GM23338 (cell line): ENCODE measurements at regions not wholly inside any gene's neighbourhood (a gene's known extent, or its start where the extent isn't known, plus 50 kb on each side); places are given as distances from the start of the nearest gene placed in this dataset.

Source experiments
- ATAC-seq: fragments of 200-7000 bp; cut with Tn5 transposase; 3 replicates; pipeline ENCODE4 v1.9.1; 2020
- DNase-seq: peaks from one replicate; pipeline ENCODE4 v3.0.0-alpha.2; 2015; ENCODE audit warnings: low spot score
- H2AFZ ChIP-seq: fragments of 200-600 bp; sonication (generic); 2 replicates; pipeline ENCODE4 v1.8.0; 2016; ENCODE audit warnings: antibody characterized with exemption, mild to moderate bottlenecking, moderate library complexity
- H3F3A ChIP-seq: fragments of 200-600 bp; sonication (generic); replicated peaks from 2 replicates; pipeline ENCODE4 v1.8.0; 2017; ENCODE audit warnings: antibody characterized with exemption, mixed run types, low read depth
- H3K27ac ChIP-seq: fragments of 200-600 bp; sonication (generic); 2 replicates; pipeline ENCODE4 v1.6.1; 2016; ENCODE audit warnings: low read depth
- H3K27me3 ChIP-seq: fragments of 200-600 bp; sonication (generic); 2 replicates; pipeline ENCODE4 v1.8.0; 2016; ENCODE audit warnings: mild to moderate bottlenecking, mixed run types, moderate library complexity; ENCODE audit not compliant: insufficient read depth
- H3K36me3 ChIP-seq: fragments of 200-600 bp; sonication (generic); 2 replicates; pipeline ENCODE4 v1.8.0; 2016; ENCODE audit warnings: mild to moderate bottlenecking; ENCODE audit not compliant: insufficient read depth
- H3K4me1 ChIP-seq: fragments of 200-600 bp; sonication (generic); 2 replicates; pipeline ENCODE4 v1.8.0; 2016; ENCODE audit warnings: mild to moderate bottlenecking, moderate library complexity; ENCODE audit not compliant: insufficient read depth
- H3K4me2 ChIP-seq: fragments of 200-600 bp; sonication (generic); 2 replicates; pipeline ENCODE4 v1.7.1; 2017; ENCODE audit warnings: mixed run types
- H3K4me3 ChIP-seq: fragments of 200-600 bp; sonication (generic); 2 replicates; pipeline ENCODE4 v1.6.1; 2016; ENCODE audit warnings: mixed run types
- H3K79me2 ChIP-seq: fragments of 200-600 bp; sonication (generic); replicated peaks from 2 replicates; pipeline ENCODE4 v1.8.0; 2017; ENCODE audit warnings: mild to moderate bottlenecking; ENCODE audit not compliant: insufficient read depth
- H3K9me2 ChIP-seq: fragments of 200-600 bp; sonication (generic); 2 replicates; pipeline ENCODE4 v1.8.0; 2017; ENCODE audit not compliant: insufficient read depth
- H4K20me1 ChIP-seq: fragments of 200-600 bp; sonication (generic); replicated peaks from 2 replicates; pipeline ENCODE4 v1.8.0; 2017; ENCODE audit warnings: mild to moderate bottlenecking; ENCODE audit not compliant: insufficient read depth
- H3K27ac Mint-ChIP-seq: 2 replicates; pipeline ENCODE4 v1.8.0; 2020; ENCODE audit warnings: inconsistent platforms, mild to moderate bottlenecking, moderate library complexity, mixed read lengths
- H3K27me3 Mint-ChIP-seq: 3 replicates; pipeline ENCODE4 v1.8.0; 2022; ENCODE audit warnings: low read depth, mild to moderate bottlenecking, moderate library complexity, mixed read lengths, inconsistent platforms; ENCODE audit not compliant: insufficient read depth, poor library complexity
- H3K36me3 Mint-ChIP-seq: 3 replicates; pipeline ENCODE4 v1.8.0; 2021; ENCODE audit warnings: low read depth, mild to moderate bottlenecking, inconsistent platforms, moderate library complexity, mixed read lengths
- H3K4me1 Mint-ChIP-seq: 3 replicates; pipeline ENCODE4 v1.8.0; 2020; ENCODE audit warnings: mild to moderate bottlenecking, inconsistent platforms, mixed read lengths
- H3K4me3 Mint-ChIP-seq: 3 replicates; pipeline ENCODE4 v1.8.0; 2021; ENCODE audit warnings: moderate library complexity, mild to moderate bottlenecking, inconsistent platforms, mixed read lengths
- H3K9me3 Mint-ChIP-seq: 3 replicates; pipeline ENCODE4 v1.8.0; 2020; ENCODE audit warnings: moderate library complexity, mild to moderate bottlenecking, inconsistent platforms, mixed read lengths
- CREB1 ChIP-seq: fragments of 250-450 bp; sonication (Bioruptor Pico); IDR thresholded peaks from 2 replicates; pipeline ENCODE4 v1.5.0; 2020; ENCODE audit warnings: low read depth, mild to moderate bottlenecking, moderate library complexity
- JUNB ChIP-seq: IDR thresholded peaks from one replicate; pipeline ENCODE4 v1.6.1; 2016; ENCODE audit warnings: antibody characterized with exemption; ENCODE audit not compliant: unreplicated experiment
- POLR2AphosphoS5 ChIP-seq: IDR thresholded peaks from 2 replicates; pipeline ENCODE4 v1.6.1; 2016; ENCODE audit warnings: antibody characterized with exemption, low read depth
- TF ChIP-seq, protein P1 (sequence below), 2 experiments: fragments of 200-600 bp in 1 of 2; sonication (generic) in 1 of 2; conservative IDR thresholded peaks; 2 replicates each; pipeline versions ENCODE4 v1.5.1 to v1.6.1; 2016 to 2017; ENCODE audit warnings: antibody characterized with exemption in 2 of 2, low read depth in 2 of 2, mild to moderate bottlenecking in 2 of 2, moderate library complexity in 1 of 2
- TF ChIP-seq, protein P2 (sequence below): fragments of 250-450 bp; sonication (Bioruptor Pico); IDR thresholded peaks from 2 replicates; pipeline ENCODE4 v1.5.0; 2020; ENCODE audit warnings: mild to moderate bottlenecking, moderate library complexity

- TF ChIP-seq, protein P1, sequence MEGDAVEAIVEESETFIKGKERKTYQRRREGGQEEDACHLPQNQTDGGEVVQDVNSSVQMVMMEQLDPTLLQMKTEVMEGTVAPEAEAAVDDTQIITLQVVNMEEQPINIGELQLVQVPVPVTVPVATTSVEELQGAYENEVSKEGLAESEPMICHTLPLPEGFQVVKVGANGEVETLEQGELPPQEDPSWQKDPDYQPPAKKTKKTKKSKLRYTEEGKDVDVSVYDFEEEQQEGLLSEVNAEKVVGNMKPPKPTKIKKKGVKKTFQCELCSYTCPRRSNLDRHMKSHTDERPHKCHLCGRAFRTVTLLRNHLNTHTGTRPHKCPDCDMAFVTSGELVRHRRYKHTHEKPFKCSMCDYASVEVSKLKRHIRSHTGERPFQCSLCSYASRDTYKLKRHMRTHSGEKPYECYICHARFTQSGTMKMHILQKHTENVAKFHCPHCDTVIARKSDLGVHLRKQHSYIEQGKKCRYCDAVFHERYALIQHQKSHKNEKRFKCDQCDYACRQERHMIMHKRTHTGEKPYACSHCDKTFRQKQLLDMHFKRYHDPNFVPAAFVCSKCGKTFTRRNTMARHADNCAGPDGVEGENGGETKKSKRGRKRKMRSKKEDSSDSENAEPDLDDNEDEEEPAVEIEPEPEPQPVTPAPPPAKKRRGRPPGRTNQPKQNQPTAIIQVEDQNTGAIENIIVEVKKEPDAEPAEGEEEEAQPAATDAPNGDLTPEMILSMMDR (conservative IDR thresholded peaks at IDR 0.05; ENCODE audit: low read depth in 2 of 2): no peak
These were observed 289.3 kb downstream of the TTLL7 start (continued) for GRCh38 chr1:83709662-83710061.

DNA sequence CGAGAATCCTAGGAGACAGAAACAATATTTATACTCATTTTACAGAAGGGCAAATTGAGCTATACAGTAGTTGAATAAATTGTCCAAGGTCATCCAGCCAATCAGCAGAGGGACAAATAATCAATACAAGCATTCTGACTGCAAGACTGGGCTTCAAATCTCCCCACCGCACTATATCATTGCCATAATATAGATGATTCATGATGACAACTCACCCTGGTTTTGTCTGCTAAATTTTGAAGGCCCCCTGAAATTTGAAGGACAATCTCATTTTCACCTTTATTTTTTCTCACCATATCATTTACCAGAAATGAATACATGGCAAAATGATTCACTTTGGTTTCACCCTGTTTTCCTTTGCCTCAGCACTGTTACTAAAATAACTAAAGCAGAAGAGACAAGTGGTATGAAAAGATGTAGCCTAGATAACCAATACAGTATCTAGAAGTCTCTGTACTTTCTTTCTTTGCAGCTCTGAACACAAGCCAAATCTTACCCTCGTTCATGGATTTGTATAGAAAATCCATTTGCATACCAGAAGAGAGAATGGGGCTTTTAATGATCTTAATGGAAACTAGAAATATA, 292.5 kb downstream of the TTLL7 start:
- 0 out of 2 replicates have a peak, but pooled peaks cover 2% of the 10 kb centered on the region for H3K36me3 ChIP-seq
- no peaks in the 10 kb centered on the region for H3F3A ChIP-seq
- peaks cover 5% of the 10 kb centered on the region for H3K27me3 Mint-ChIP-seq
- ATAC-seq: no peak
- H3K4me1 Mint-ChIP-seq: peaks cover 5% of the 10 kb centered on the region; the same call in 2 of the 3 replicates
- no peak overlapping the region for H3K27ac Mint-ChIP-seq
- no peaks in the 10 kb centered on the region for H4K20me1 ChIP-seq
- H3K79me2 ChIP-seq: no peaks in the 10 kb centered on the region
- no peak overlapping the region for H3K27ac ChIP-seq
- TF ChIP-seq POLR2AphosphoS5 (no peak), CREB1 (CRISPR knock-in tag) (no peak), JUNB (no peak)
- TF ChIP-seq, protein P2, sequence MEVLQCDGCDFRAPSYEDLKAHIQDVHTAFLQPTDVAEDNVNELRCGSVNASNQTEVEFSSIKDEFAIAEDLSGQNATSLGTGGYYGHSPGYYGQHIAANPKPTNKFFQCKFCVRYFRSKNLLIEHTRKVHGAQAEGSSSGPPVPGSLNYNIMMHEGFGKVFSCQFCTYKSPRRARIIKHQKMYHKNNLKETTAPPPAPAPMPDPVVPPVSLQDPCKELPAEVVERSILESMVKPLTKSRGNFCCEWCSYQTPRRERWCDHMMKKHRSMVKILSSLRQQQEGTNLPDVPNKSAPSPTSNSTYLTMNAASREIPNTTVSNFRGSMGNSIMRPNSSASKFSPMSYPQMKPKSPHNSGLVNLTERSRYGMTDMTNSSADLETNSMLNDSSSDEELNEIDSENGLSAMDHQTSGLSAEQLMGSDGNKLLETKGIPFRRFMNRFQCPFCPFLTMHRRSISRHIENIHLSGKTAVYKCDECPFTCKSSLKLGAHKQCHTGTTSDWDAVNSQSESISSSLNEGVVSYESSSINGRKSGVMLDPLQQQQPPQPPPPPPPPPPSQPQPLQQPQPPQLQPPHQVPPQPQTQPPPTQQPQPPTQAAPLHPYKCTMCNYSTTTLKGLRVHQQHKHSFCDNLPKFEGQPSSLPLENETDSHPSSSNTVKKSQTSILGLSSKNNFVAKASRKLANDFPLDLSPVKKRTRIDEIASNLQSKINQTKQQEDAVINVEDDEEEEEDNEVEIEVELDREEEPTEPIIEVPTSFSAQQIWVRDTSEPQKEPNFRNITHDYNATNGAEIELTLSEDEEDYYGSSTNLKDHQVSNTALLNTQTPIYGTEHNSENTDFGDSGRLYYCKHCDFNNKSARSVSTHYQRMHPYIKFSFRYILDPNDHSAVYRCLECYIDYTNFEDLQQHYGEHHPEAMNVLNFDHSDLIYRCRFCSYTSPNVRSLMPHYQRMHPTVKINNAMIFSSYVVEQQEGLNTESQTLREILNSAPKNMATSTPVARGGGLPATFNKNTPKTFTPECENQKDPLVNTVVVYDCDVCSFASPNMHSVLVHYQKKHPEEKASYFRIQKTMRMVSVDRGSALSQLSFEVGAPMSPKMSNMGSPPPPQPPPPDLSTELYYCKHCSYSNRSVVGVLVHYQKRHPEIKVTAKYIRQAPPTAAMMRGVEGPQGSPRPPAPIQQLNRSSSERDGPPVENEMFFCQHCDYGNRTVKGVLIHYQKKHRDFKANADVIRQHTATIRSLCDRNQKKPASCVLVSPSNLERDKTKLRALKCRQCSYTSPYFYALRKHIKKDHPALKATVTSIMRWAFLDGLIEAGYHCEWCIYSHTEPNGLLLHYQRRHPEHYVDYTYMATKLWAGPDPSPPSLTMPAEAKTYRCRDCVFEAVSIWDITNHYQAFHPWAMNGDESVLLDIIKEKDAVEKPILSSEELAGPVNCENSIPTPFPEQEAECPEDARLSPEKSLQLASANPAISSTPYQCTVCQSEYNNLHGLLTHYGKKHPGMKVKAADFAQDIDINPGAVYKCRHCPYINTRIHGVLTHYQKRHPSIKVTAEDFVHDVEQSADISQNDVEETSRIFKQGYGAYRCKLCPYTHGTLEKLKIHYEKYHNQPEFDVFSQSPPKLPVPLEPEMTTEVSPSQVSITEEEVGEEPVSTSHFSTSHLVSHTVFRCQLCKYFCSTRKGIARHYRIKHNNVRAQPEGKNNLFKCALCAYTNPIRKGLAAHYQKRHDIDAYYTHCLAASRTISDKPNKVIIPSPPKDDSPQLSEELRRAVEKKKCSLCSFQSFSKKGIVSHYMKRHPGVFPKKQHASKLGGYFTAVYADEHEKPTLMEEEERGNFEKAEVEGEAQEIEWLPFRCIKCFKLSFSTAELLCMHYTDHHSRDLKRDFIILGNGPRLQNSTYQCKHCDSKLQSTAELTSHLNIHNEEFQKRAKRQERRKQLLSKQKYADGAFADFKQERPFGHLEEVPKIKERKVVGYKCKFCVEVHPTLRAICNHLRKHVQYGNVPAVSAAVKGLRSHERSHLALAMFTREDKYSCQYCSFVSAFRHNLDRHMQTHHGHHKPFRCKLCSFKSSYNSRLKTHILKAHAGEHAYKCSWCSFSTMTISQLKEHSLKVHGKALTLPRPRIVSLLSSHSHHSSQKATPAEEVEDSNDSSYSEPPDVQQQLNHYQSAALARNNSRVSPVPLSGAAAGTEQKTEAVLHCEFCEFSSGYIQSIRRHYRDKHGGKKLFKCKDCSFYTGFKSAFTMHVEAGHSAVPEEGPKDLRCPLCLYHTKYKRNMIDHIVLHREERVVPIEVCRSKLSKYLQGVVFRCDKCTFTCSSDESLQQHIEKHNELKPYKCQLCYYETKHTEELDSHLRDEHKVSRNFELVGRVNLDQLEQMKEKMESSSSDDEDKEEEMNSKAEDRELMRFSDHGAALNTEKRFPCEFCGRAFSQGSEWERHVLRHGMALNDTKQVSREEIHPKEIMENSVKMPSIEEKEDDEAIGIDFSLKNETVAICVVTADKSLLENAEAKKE (CRISPR knock-in tag): no peak
- TF ChIP-seq, protein P1 (conservative IDR thresholded peaks at IDR 0.05; ENCODE audit: low read depth in 2 of 2): no peak
- H2AFZ ChIP-seq: no peak overlapping the region
- H3K4me1 ChIP-seq: no peaks in the 10 kb centered on the region
- peaks cover 4% of the 10 kb centered on the region; the same call in 2 of the 3 replicates for H3K9me3 Mint-ChIP-seq
- H3K36me3 Mint-ChIP-seq: no peaks in the 10 kb centered on the region
- H3K4me3 ChIP-seq: no peak overlapping the region
- no peaks in the 10 kb centered on the region for H3K27me3 ChIP-seq
- no peaks in the 10 kb centered on the region; the same call in 1 of the 2 replicates for H3K9me2 ChIP-seq
- DNase-seq: no peak
- H3K4me2 ChIP-seq: no peak overlapping the region
- no peak overlapping the region for H3K4me3 Mint-ChIP-seq
